BE2C (cell line): ENCODE measurements at regions not wholly inside any gene's neighbourhood (a gene's known extent, or its start where the extent isn't known, plus 50 kb on each side); places are given as distances from the start of the nearest gene placed in this dataset.

Experiments
- DNase-seq: peaks from one replicate; pipeline ENCODE4 v3.0.0-alpha.2; 2020
- H3K27me3 ChIP-seq: fragments of 250-450 bp; sonication (Bioruptor Pico); 2 replicates; pipeline ENCODE4 v1.5.1; 2020; ENCODE audit warnings: mild to moderate bottlenecking
- H3K36me3 ChIP-seq: fragments of 250-450 bp; sonication (Bioruptor Pico); 2 replicates; pipeline ENCODE4 v1.5.1; 2020; ENCODE audit warnings: mild to moderate bottlenecking
- H3K4me1 ChIP-seq: fragments of 250-450 bp; sonication (Bioruptor Pico); 2 replicates; pipeline ENCODE4 v1.5.1; 2020
- H3K4me3 ChIP-seq: 2 replicates; pipeline ENCODE4 v1.5.1; 2011; ENCODE audit warnings: low read depth, low read length
- H3K9me3 ChIP-seq: fragments of 250-450 bp; sonication (Bioruptor Pico); 2 replicates; pipeline ENCODE4 v1.5.1; 2020
- CTCF ChIP-seq: IDR thresholded peaks from 2 replicates; pipeline ENCODE4 v1.5.1; 2012; ENCODE audit warnings: mild to moderate bottlenecking, low read depth, low read length

GRCh38 chr12:115046805-115047204 lies 362.8 kb upstream of the TBX3 start:
- H3K4me1 ChIP-seq, result peaks cover 2% of the 10 kb centered on the region
- no peak for TF ChIP-seq CTCF

DNA sequence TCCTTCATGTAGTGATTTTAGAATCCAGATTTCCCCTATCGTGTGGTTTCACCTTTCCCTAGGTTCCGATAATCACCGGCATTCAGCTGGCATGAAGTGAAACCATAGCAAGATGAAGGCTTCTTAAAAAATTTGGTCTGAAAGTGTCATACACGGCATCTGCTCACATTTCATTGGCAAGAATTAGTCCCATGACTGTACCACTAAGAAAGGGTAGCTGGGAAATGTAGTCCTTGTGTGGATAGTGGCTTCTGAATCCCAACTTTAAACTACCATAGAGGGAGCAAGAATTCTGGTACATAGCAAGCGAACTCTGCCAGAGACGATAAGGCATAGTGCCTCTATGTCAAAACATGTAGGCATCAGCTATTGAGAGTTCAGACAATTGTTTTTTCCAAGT lies 360.1 kb upstream of the TBX3 start:
- DNase-seq, result no peak
- Histone ChIP-seq H3K4me3 (no peak overlapping the region), H3K36me3 (no peaks in the 10 kb centered on the region), H3K9me3 (no peaks in the 10 kb centered on the region), H3K4me1 (no peaks in the 10 kb centered on the region), H3K27me3 (no peaks in the 10 kb centered on the region)
- TF ChIP-seq CTCF, result no peak

More at GRCh38 chr12:115046805-115047204, 362.8 kb upstream of the TBX3 start:
- H3K27me3 ChIP-seq, result no peaks in the 10 kb centered on the region
- no peak overlapping the region for H3K4me3 ChIP-seq
- no peak for DNase-seq
- no peaks in the 10 kb centered on the region for H3K36me3 ChIP-seq
- no peaks in the 10 kb centered on the region for H3K9me3 ChIP-seq

GRCh38 chr12:115043079-115043478 lies 359.1 kb upstream of the TBX3 start:
- TF ChIP-seq CTCF, result no peak
- Histone ChIP-seq H3K36me3 (no peaks in the 10 kb centered on the region), H3K9me3 (no peaks in the 10 kb centered on the region), H3K4me1 (no peaks in the 10 kb centered on the region), H3K4me3 (no peak overlapping the region), H3K27me3 (no peaks in the 10 kb centered on the region)
- no peak for DNase-seq

GRCh38 chr12:115042341-115042740 lies 358.4 kb upstream of the TBX3 start:
- H3K4me1 ChIP-seq, result no peaks in the 10 kb centered on the region
- H3K36me3 ChIP-seq, result no peaks in the 10 kb centered on the region
- no peak for DNase-seq
- no peaks in the 10 kb centered on the region for H3K27me3 ChIP-seq
- H3K9me3 ChIP-seq, result no peaks in the 10 kb centered on the region
- H3K4me3 ChIP-seq, result no peak overlapping the region
- TF ChIP-seq CTCF, result no peak

DNA sequence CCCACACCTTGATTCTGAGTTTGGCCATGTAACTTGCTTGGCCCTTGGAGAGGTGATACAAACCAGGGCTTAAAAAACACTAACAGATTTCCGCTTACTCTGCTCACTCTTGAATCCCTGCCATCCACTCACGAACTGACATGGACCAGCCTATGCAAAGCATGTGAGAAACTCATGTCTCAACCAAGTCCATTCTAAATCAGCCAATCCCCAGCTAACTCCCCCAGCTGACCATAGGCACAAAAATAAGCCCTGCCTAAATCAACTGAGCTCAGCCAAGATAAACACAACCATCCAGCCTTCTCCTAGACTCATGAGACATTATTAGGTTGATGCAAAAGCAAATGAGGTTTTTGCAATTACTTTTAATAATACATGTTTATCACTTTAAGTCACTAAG lies 353.9 kb upstream of the TBX3 start:
- H3K9me3 ChIP-seq, result no peaks in the 10 kb centered on the region
- no peaks in the 10 kb centered on the region for H3K4me1 ChIP-seq
- H3K36me3 ChIP-seq, result no peaks in the 10 kb centered on the region
- no peaks in the 10 kb centered on the region for H3K27me3 ChIP-seq
- DNase-seq, result no peak
- H3K4me3 ChIP-seq, result no peak overlapping the region
- TF ChIP-seq CTCF, result no peak

DNA sequence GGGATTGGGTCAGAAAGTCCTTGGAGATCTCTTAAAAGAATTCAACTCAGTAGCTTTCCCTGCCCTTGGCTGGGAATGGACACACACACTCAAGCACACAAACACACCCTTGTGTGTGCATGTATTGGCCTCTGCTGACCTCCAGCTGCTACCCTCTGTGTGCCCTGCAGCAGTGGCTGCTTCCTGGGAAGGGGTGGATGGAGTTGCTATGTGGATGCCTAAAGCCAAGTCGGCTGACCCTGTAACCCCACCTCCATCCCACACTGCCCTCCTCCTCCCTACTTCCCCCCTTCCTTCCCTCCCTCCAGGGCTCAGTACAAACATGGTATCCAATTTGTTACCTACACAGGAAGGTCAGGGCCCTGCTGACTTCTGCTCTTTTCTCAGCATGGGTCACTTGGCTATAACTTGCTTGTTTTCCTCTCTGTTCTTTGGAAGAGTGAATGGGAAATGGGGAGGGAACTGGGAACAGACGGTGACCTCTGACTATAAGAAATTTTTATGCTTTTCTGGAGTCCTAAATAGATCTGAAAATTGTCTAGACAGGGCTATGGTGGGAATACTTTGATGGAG lies 351.6 kb upstream of the TBX3 start:
- no peak for DNase-seq
- Histone ChIP-seq H3K27me3 (no peaks in the 10 kb centered on the region), H3K4me1 (no peaks in the 10 kb centered on the region), H3K36me3 (no peaks in the 10 kb centered on the region), H3K4me3 (no peak overlapping the region), H3K9me3 (no peaks in the 10 kb centered on the region)
- TF ChIP-seq CTCF, result no peak
